Mucosa of descending colon (tissue), 3 donors: ENCODE measurements at regions not wholly inside any gene's neighbourhood (a gene's known extent, or its start where the extent isn't known, plus 50 kb on each side); places are given as distances from the start of the nearest gene placed in this dataset.

ENCODE experiments used
- ATAC-seq: fragments of 200-7000 bp; cut with Tn5 transposase; one replicate; pipeline ENCODE4 v1.9.1; 2020; ENCODE audit warnings: mild to moderate bottlenecking, moderate library complexity
- DNase-seq, 3 donors: peaks; one replicate each; pipeline ENCODE4 v3.0.0-alpha.2; 2020
- H3K36me3 ChIP-seq: fragments of 200-600 bp; one replicate; pipeline ENCODE4 v1.8.0; 2021; ENCODE audit warnings: low read depth, mild to moderate bottlenecking
- H3K4me1 ChIP-seq: fragments of 200-600 bp; one replicate; pipeline ENCODE4 v1.8.0; 2021; ENCODE audit warnings: low read depth, mild to moderate bottlenecking
- H3K4me3 ChIP-seq: fragments of 200-600 bp; one replicate; pipeline ENCODE4 v1.8.0; 2021; ENCODE audit warnings: mild to moderate bottlenecking
- H3K9me3 ChIP-seq: fragments of 200-600 bp; one replicate; pipeline ENCODE4 v1.8.0; 2021; ENCODE audit warnings: mild to moderate bottlenecking
- CTCF ChIP-seq: fragments of 200-600 bp; IDR thresholded peaks from one replicate; pipeline ENCODE4 v1.8.0; 2022; ENCODE audit warnings: antibody characterized with exemption, mild to moderate bottlenecking
- intact Hi-C, 2 donors: fragments of 100-400 bp; cut with DNase I in 1 of 2; cut with micrococcal nuclease in 1 of 2; formaldehyde crosslinking; loops; one replicate each; pipeline versions ENCODE4 v1.11.0 to v1.11.1; 2022; cut with DNase I, micrococcal nuclease
- donor health status: DM: no; HTN: no; CAD: no; lungs with moderate emphysema.
- donor health status: DM: no; HTN: no; CAD: no.
- donor health status: DM: no; HTN: yes; CAD: no.

- Histone ChIP-seq H3K9me3 (peaks cover 21% of the 10 kb centered on the region), H3K36me3 (no peaks in the 10 kb centered on the region), H3K4me3 (no peak overlapping the region), H3K4me1 (no peaks in the 10 kb centered on the region)
- no peak for ATAC-seq
- no peak for DNase-seq
- intact Hi-C loops = no loop called here
- TF ChIP-seq CTCF = no peak
Observed at GRCh38 chr10:78326372-78326771, 292.7 kb downstream of the RPS24 start.

GRCh38 chr10:78327778-78328591 lies 294.3 kb downstream of the RPS24 start:
- no peak for TF ChIP-seq CTCF
- DNase-seq (no peak), ATAC-seq (no peak)
- H3K9me3 ChIP-seq = peaks cover 21% of the 10 kb centered on the region
- intact Hi-C loops = no loop called here
- no peak overlapping the region for H3K4me3 ChIP-seq
- H3K4me1 ChIP-seq = no peaks in the 10 kb centered on the region
- no peaks in the 10 kb centered on the region for H3K36me3 ChIP-seq

GRCh38 chr10:78328592-78329404 lies 295.1 kb downstream of the RPS24 start:
- H3K36me3 ChIP-seq = no peaks in the 10 kb centered on the region
- H3K4me1 ChIP-seq = no peaks in the 10 kb centered on the region
- H3K9me3 ChIP-seq = peaks cover 21% of the 10 kb centered on the region
- ATAC-seq = no peak
- H3K4me3 ChIP-seq = no peak overlapping the region
- intact Hi-C loops = no loop called here
- TF ChIP-seq CTCF = no peak
- DNase-seq = no peak

GRCh38 chr10:78330884-78331283 lies 297.2 kb downstream of the RPS24 start:
- Histone ChIP-seq H3K4me3 (no peak overlapping the region), H3K36me3 (no peaks in the 10 kb centered on the region), H3K9me3 (peaks cover 16% of the 10 kb centered on the region), H3K4me1 (no peaks in the 10 kb centered on the region)
- intact Hi-C loops = no loop called here
- no peak for DNase-seq
- no peak for TF ChIP-seq CTCF
- ATAC-seq = no peak

- no peaks in the 10 kb centered on the region for H3K4me1 ChIP-seq
- ATAC-seq = no peak
- DNase-seq = no peak
- no peak for TF ChIP-seq CTCF
- H3K4me3 ChIP-seq = no peak overlapping the region
- no peaks in the 10 kb centered on the region for H3K36me3 ChIP-seq
- intact Hi-C loops = no loop called here
- peaks cover 10% of the 10 kb centered on the region for H3K9me3 ChIP-seq
Observed at GRCh38 chr10:78331391-78331922, 297.8 kb downstream of the RPS24 start.
